Activated naive CD4-positive, alpha-beta T cell treated with anti-CD3 and anti-CD28 coated beads, Interleukin-2, amount 50 U/mL, for 24 hours (primary cell): ENCODE measurements at regions not wholly inside any gene's neighbourhood (a gene's known extent, or its start where the extent isn't known, plus 50 kb on each side); places are given as distances from the start of the nearest gene placed in this dataset.

Source experiments
- H3K27ac Mint-ChIP-seq: one replicate; pipeline ENCODE4 v1.8.0; 2021; ENCODE audit warnings: mild to moderate bottlenecking, mixed read lengths
- H3K27me3 Mint-ChIP-seq: one replicate; pipeline ENCODE4 v1.8.0; 2021; ENCODE audit warnings: mixed read lengths
- H3K36me3 Mint-ChIP-seq: one replicate; pipeline ENCODE4 v1.8.0; 2021; ENCODE audit warnings: mixed read lengths
- H3K4me1 Mint-ChIP-seq: one replicate; pipeline ENCODE4 v1.8.0; 2021; ENCODE audit warnings: mixed read lengths
- H3K4me3 Mint-ChIP-seq: one replicate; pipeline ENCODE4 v1.8.0; 2021; ENCODE audit warnings: mild to moderate bottlenecking, mixed read lengths
- H3K9me3 Mint-ChIP-seq: one replicate; pipeline ENCODE4 v1.8.0; 2021; ENCODE audit warnings: mixed read lengths

DNA sequence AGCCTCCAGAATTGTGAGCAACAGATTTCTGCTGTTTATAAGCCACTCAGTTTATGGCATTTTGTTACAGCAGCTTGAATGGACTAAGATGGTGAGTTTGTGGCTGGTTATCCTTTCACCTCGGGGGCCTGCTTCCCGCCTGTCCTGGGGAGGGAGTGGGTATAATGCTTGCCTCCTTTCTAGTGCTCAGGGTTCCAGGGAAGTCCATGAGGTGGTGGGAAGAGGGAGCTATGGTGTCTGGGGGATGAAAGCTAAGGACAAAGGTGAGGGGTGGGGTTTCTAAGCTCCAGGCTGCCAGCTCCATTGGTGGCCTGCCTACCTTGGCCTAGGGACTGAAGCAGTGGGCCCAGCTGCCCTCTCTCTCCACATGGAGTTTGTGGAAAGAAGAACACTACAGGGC is 50.2 kb upstream of the SDK2 start:
- Mint-ChIP-seq H3K27me3 (no peaks in the 10 kb centered on the region), H3K4me3 (no peak overlapping the region), H3K27ac (no peak overlapping the region)

DNA sequence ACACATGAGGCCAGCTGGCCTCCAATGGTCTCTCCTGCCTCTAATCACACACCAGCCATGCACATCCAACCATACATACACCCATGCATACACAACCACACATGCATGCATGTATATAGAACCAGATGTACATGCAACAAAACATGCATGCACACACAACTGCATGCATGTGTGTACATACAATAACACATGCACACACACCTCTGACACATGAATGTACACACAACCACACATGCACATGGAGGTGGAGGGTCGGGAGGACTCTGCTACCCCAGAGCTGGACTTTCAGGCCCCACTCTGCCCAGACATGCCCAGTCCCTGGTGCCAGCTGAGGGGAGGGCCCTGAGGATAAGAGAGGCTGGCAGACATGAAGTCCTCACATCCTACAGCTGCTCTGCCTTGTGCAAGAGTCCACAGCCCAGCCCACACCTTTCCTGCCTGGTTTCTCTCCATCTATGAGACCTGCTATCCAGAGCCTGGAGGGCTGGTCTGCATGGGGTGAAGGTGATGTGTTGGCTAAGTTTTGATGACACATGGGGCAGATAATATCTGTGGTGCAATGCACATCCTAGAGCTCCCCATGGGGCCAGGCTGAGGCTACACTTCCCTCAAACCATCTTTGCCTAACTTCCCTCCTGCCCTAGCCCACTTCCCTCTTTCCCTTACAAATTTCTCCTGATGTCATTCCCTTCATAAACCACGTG is 50.9 kb upstream of the SDK2 start:
- H3K9me3 Mint-ChIP-seq: no peaks in the 10 kb centered on the region
- H3K27me3 Mint-ChIP-seq: no peaks in the 10 kb centered on the region
- no peaks in the 10 kb centered on the region for H3K36me3 Mint-ChIP-seq
- H3K27ac Mint-ChIP-seq: no peak overlapping the region
- no peaks in the 10 kb centered on the region for H3K4me1 Mint-ChIP-seq
- H3K4me3 Mint-ChIP-seq: no peak overlapping the region

More for the DNA sequence above, 50.2 kb upstream of the SDK2 start:
- no peaks in the 10 kb centered on the region for H3K9me3 Mint-ChIP-seq
- H3K4me1 Mint-ChIP-seq: no peaks in the 10 kb centered on the region
- no peaks in the 10 kb centered on the region for H3K36me3 Mint-ChIP-seq

DNA sequence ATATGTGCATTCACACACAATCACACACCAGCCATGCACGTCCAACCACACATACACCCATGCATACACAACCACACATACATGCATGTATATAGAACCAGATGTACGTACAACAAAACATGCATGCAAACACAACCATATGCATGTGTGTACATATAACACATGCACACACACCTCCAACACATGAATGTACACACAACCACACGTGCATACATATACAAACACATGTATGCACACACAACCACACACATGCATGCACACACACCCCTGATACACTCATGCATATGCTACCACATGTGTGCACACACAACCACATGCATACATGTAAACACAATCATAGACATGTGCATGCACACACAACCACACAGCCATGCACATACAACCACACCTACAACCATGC is 52.0 kb upstream of the SDK2 start:
- Mint-ChIP-seq H3K27me3 (no peaks in the 10 kb centered on the region), H3K4me1 (no peaks in the 10 kb centered on the region), H3K9me3 (no peaks in the 10 kb centered on the region)

DNA sequence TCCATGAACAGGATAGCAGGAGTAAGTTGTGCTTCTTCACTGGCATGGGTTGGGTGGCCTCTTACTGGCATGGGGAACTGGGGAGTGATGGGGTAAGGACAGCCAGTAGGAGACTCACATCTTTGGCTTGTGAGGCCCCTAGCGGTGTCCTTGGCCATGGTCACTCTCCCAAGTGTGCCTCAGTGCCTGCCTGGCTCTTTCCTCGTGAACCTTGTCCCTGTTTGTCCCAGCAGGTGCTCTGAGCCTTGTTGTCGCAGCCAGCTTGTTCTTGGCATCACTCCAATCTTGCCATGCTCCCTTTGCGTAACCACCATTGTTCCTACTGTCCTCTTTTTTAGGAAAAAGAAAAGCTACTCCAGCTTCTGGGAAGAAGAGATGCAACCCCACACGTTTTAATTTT is 53.6 kb upstream of the SDK2 start:
- Mint-ChIP-seq H3K27me3 (no peaks in the 10 kb centered on the region), H3K4me1 (no peaks in the 10 kb centered on the region), H3K27ac (no peak overlapping the region), H3K9me3 (no peaks in the 10 kb centered on the region), H3K4me3 (no peak overlapping the region), H3K36me3 (no peaks in the 10 kb centered on the region)

More for the DNA sequence above, 52.0 kb upstream of the SDK2 start:
- Mint-ChIP-seq H3K36me3 (no peaks in the 10 kb centered on the region), H3K27ac (no peak overlapping the region), H3K4me3 (no peak overlapping the region)

- Mint-ChIP-seq H3K27ac (no peak overlapping the region), H3K27me3 (no peaks in the 10 kb centered on the region)
These were observed 54.7 kb upstream of the SDK2 start for GRCh38 chr17:73698966-73699365.

GRCh38 chr17:73701701-73702100 is 57.5 kb upstream of the SDK2 start:
- Mint-ChIP-seq H3K27me3 (no peaks in the 10 kb centered on the region), H3K4me1 (no peaks in the 10 kb centered on the region), H3K36me3 (no peaks in the 10 kb centered on the region), H3K27ac (no peak overlapping the region), H3K9me3 (no peaks in the 10 kb centered on the region), H3K4me3 (no peak overlapping the region)

More at GRCh38 chr17:73698966-73699365, 54.7 kb upstream of the SDK2 start:
- no peaks in the 10 kb centered on the region for H3K36me3 Mint-ChIP-seq
- no peaks in the 10 kb centered on the region for H3K4me1 Mint-ChIP-seq
- H3K4me3 Mint-ChIP-seq: no peak overlapping the region
- no peaks in the 10 kb centered on the region for H3K9me3 Mint-ChIP-seq

GRCh38 chr17:73703192-73703591 is 58.9 kb upstream of the SDK2 start:
- no peaks in the 10 kb centered on the region for H3K9me3 Mint-ChIP-seq
- H3K27ac Mint-ChIP-seq: no peak overlapping the region

DNA sequence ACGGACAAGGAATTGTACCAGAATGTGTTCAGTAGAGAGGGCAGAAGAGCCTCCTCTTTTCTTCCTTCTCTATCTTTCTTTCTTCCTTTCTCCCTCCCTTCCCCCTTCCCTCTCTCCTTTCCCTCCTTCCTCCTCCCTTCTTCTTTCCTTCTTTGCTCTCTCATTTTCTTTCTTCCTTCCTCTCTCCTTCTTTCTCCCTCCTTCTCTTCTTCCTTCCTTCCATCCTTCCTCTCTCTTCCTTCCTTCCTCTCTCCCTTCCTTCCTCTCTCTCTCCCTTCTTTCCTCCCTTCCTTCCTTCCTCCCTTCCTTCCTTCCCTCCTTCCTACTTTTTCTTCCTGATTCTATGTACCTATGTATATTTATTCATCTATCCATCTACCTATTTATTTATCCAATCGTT is 59.7 kb upstream of the SDK2 start:
- H3K27ac Mint-ChIP-seq: no peak overlapping the region
- no peaks in the 10 kb centered on the region for H3K36me3 Mint-ChIP-seq
- no peak overlapping the region for H3K4me3 Mint-ChIP-seq
- no peaks in the 10 kb centered on the region for H3K27me3 Mint-ChIP-seq
- H3K4me1 Mint-ChIP-seq: no peaks in the 10 kb centered on the region
- H3K9me3 Mint-ChIP-seq: no peaks in the 10 kb centered on the region

More at GRCh38 chr17:73703192-73703591, 58.9 kb upstream of the SDK2 start:
- Mint-ChIP-seq H3K36me3 (no peaks in the 10 kb centered on the region), H3K27me3 (no peaks in the 10 kb centered on the region), H3K4me1 (no peaks in the 10 kb centered on the region), H3K4me3 (no peak overlapping the region)

DNA sequence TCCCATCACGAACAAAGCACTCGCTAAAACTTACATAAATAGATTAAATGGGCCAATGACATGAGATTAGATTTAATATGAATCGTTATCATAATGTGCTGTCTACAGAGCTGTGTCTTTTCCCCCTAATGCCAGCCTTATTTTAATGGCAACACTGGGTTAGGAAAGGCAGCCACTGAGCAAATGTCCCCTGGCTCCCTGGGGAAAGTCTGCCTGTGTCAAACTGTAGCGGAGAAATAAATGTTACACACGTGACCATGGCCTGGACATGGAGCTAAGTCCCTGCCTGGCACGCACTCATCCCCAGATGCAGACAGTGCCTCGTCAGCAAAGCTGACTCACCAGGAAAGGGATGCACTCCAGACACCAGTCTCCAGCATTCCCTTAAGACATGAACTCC is 61.3 kb upstream of the SDK2 start:
- no peaks in the 10 kb centered on the region for H3K9me3 Mint-ChIP-seq
- no peaks in the 10 kb centered on the region for H3K27me3 Mint-ChIP-seq
- no peak overlapping the region for H3K27ac Mint-ChIP-seq
- H3K36me3 Mint-ChIP-seq: no peaks in the 10 kb centered on the region
- H3K4me3 Mint-ChIP-seq: no peak overlapping the region
- H3K4me1 Mint-ChIP-seq: peaks cover 9% of the 10 kb centered on the region

GRCh38 chr17:73706428-73706827 is 62.2 kb upstream of the SDK2 start:
- H3K27ac Mint-ChIP-seq: no peak overlapping the region
- no peak overlapping the region for H3K4me3 Mint-ChIP-seq
- no peaks in the 10 kb centered on the region for H3K36me3 Mint-ChIP-seq
- H3K27me3 Mint-ChIP-seq: no peaks in the 10 kb centered on the region
- peaks cover 13% of the 10 kb centered on the region for H3K4me1 Mint-ChIP-seq
- no peaks in the 10 kb centered on the region for H3K9me3 Mint-ChIP-seq

DNA sequence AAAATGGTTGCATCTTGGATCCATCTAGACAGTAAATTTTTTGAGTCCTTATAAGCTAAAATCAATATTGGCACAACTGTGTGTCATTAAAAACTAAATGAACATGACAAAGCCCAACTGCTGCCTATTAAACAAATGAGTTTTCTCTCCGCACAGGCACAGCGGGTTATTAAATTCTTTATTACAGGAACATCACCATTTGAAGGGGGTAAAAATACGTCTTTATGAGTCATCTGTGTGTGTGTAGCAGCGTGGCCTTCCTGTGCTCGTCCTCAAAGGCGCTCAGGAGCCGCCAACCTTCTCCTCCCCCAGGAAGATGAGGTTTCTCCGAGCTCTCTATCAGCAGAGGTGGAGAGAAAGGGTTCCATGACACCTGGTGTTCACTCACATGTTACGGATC is 62.6 kb upstream of the SDK2 start:
- H3K4me1 Mint-ChIP-seq: peaks cover 13% of the 10 kb centered on the region
- H3K27ac Mint-ChIP-seq: no peak overlapping the region
- H3K4me3 Mint-ChIP-seq: no peak overlapping the region
- H3K27me3 Mint-ChIP-seq: no peaks in the 10 kb centered on the region
- H3K36me3 Mint-ChIP-seq: no peaks in the 10 kb centered on the region
- no peaks in the 10 kb centered on the region for H3K9me3 Mint-ChIP-seq

GRCh38 chr17:73707358-73707757 is 63.1 kb upstream of the SDK2 start:
- H3K27ac Mint-ChIP-seq: no peak overlapping the region
- H3K4me3 Mint-ChIP-seq: no peak overlapping the region
- H3K9me3 Mint-ChIP-seq: no peaks in the 10 kb centered on the region
- no peaks in the 10 kb centered on the region for H3K27me3 Mint-ChIP-seq
- H3K36me3 Mint-ChIP-seq: no peaks in the 10 kb centered on the region
- peaks cover 13% of the 10 kb centered on the region for H3K4me1 Mint-ChIP-seq

DNA sequence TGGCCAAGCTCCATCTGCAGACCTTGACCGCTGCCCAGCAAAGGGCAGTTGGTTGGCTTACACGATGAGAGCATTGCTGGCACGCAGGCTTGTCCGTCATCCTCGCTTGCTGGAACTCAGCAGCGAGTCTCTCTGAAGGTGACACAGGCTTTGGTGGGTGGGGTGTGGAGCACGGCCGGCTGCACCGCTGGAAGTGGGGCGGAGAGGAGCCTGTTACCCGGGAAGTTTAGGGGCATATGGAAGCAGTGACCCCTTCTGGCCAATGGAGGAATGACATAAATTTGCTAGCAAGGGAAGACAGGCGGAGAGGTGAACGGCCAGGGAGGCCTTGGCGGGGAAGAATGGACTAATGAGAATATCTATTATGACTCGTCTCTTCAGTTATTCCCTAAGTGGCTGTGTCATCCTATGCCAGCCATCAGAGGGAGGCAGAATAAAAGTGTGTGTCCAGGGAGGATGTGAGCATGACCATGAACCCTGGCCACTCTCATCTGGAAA is 65.9 kb upstream of the SDK2 start:
- H3K4me3 Mint-ChIP-seq: no peak overlapping the region
- H3K9me3 Mint-ChIP-seq: no peaks in the 10 kb centered on the region
- H3K27me3 Mint-ChIP-seq: no peaks in the 10 kb centered on the region
- H3K36me3 Mint-ChIP-seq: no peaks in the 10 kb centered on the region
- peaks cover 13% of the 10 kb centered on the region for H3K4me1 Mint-ChIP-seq
- no peak overlapping the region for H3K27ac Mint-ChIP-seq

GRCh38 chr17:73711184-73711583 is 66.9 kb upstream of the SDK2 start:
- H3K9me3 Mint-ChIP-seq: no peaks in the 10 kb centered on the region
- H3K36me3 Mint-ChIP-seq: no peaks in the 10 kb centered on the region
- no peak overlapping the region for H3K4me3 Mint-ChIP-seq
- H3K4me1 Mint-ChIP-seq: peaks cover 13% of the 10 kb centered on the region
- H3K27me3 Mint-ChIP-seq: no peaks in the 10 kb centered on the region
- H3K27ac Mint-ChIP-seq: no peak overlapping the region

DNA sequence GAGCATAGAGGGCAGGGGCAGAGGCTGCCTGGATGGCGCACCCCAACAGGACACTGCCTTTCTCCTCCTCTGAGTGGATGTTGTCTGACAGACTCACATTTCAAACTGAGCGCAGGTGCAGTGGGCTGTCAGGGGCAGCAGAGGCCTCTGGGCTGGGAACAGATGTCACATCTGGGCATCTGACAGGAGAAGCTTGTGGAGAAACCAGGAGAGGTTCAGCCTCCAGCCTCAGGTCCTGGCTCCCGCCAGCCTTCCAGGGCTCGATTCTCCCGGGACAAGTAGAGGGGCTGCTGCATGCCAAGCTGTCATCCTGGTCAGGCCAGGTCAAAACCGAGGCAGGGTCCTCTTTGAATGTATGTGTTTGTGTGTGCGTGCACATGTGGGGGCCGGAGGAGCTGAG is 67.7 kb upstream of the SDK2 start:
- Mint-ChIP-seq H3K4me3 (no peak overlapping the region), H3K4me1 (peaks cover 13% of the 10 kb centered on the region), H3K27me3 (no peaks in the 10 kb centered on the region), H3K36me3 (no peaks in the 10 kb centered on the region), H3K9me3 (no peaks in the 10 kb centered on the region), H3K27ac (no peak overlapping the region)

DNA sequence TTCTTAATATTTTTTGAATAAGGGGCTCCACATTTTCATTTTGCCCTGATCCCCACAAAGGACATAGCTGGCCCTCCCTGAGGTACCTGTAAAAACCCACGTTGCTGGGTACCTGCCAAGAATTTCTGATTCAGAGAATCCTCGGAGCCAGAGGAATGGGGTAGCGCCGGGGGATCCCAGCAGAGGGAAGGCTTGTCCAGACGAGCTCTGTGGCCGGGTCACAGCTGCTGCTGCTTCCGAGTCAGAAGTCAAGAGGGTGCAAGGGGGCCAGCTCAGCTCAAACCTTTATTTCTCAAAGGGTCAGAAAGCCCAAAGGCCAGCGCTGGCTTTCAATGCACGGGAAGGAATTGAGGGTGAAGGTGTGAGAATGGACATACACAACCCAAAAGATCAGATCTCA is 68.9 kb upstream of the SDK2 start:
- no peaks in the 10 kb centered on the region for H3K27me3 Mint-ChIP-seq

DNA sequence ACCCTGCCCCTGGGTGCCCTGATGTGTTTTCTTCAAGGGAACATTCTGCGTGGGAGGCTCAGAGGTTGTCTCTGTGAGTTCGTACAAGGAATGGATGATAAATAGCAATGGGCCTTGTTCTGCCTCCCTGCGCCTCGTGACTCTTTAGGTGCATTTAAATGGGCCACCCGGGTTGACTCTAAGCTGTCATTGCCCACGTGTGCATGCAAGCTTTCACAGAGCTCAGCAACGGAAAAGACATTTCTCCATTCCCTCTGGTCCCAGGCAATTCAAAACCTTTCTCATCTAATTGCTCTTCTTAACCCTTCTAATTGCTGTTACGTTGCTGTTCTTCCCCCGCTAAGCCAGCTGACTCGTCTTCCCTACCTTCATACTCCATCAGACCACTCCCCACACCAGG is 71.5 kb upstream of the SDK2 start:
- Mint-ChIP-seq H3K27me3 (no peaks in the 10 kb centered on the region), H3K4me1 (peaks cover 20% of the 10 kb centered on the region), H3K36me3 (no peaks in the 10 kb centered on the region), H3K4me3 (no peak overlapping the region), H3K27ac (no peak overlapping the region), H3K9me3 (no peaks in the 10 kb centered on the region)

More for the DNA sequence above, 68.9 kb upstream of the SDK2 start:
- Mint-ChIP-seq H3K9me3 (no peaks in the 10 kb centered on the region), H3K4me3 (no peak overlapping the region), H3K27ac (no peak overlapping the region), H3K36me3 (no peaks in the 10 kb centered on the region), H3K4me1 (peaks cover 13% of the 10 kb centered on the region)
